Activated CD4-positive, alpha-beta T cell treated with anti-CD3 and anti-CD28 coated beads, Interleukin-2, amount 50 U/mL, for 24 hours (primary cell): ENCODE measurements at regions not wholly inside any gene's neighbourhood (a gene's known extent, or its start where the extent isn't known, plus 50 kb on each side); places are given as distances from the start of the nearest gene placed in this dataset.

Experiments
- DNase-seq, 2 donors: peaks; one replicate each; pipeline ENCODE4 v3.0.0-alpha.2; 2020; ENCODE audit warnings: low read depth in 1 of 2, low spot score in 1 of 2

DNA sequence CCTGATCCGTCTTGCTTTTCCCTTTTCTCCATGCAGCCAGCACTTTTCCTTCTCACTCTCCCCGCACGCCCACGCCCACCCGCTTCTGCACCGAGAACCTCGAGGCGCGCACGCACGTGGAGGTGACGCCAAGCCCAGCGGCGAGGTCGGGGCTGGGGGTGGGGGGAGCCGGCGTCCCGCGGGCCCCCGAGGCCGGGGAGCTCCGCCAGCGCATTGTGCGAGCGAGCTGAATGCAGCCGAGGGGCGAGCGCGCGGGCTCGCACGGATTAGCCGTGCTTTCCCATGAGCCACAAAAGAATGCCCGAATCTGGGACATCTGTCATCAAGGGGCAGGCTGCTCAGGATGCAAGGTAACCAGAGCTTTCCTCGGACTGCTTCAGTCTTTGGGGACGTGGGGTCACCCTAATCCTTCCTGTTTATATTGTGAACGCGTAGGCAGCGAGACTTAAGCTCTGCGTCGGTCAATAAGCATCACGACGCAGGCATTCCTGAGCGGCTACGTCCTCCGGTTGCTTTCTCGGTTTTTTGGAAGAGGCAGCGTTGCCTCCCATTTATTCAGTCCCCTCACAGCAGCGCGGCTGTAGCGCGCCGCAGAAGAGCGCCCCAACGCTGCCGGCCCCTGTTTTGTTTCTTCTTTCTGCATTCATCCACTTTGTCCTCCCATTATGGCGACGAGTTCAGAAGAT is 67.3 kb upstream of the AKT3 start:
- no peak for DNase-seq

- no peak for DNase-seq
Observed at GRCh38 chr1:243916160-243916559, 66.1 kb upstream of the AKT3 start.

GRCh38 chr1:243912347-243912746 is 62.3 kb upstream of the AKT3 start:
- DNase-seq = no peak

DNA sequence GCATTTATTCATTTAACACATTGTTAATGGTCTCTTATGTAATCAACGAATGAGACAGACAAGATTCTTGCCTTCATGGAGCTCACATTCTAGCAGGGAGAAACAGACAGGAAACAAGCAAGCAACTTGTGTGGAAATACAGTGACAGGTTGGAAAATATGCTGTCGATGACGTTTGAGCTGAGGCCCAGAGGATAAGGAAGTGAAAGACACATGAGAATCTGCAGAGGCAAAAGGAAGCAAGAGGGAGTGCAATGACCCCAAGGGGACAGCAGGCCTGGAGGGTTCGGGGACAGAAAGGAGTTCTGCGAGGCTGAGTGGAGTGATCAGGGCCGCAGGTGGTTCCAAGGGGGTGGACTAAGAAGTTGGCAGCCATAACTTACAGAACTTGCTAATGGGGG is 60.6 kb upstream of the AKT3 start:
- no peak for DNase-seq

DNA sequence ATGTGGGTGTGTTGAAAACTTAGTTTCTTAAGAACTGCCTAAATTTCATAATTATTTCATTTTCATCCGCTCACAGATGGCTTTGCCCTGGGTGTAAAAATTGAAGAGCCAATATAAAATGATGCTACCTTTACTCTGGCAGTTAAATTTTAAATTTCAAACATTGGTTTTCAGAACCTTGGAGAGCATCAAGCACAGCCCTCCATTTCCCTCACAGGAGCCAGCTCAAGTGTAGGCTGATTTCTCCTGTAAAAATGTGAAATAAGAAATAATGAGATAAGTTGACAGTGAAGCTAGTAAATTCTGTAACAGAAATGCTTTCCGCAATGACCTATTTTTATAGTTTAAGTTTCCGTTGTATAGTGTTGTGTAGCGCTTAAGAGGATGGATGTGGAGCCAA is 53.9 kb upstream of the AKT3 start:
- no peak for DNase-seq

DNA sequence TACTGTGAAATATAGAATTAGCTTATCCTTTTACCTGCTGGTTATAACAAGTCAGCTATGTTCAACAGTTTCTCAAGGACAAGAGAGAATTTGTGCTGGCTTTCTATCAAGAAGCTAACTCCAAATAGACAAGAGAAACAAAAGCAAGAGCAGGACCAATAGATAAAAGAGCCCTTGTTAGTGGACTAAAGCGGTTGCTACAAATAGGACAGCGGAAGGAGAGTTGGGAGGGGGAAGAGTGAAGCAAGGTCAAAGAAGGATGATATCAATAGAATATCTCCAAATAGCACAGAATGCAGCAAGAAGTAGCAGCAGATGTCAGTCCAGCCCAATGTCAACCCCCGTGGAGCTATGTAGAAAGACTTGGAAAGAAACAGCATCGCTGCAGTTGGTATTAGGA is 53.0 kb upstream of the AKT3 start:
- no peak for DNase-seq

- no peak for DNase-seq
Observed at GRCh38 chr1:243902100-243902499, 52.1 kb upstream of the AKT3 start.
